SK-N-SH treated with all-trans-retinoic acid at 6 μM for 48 hours (cell line): ENCODE measurements at regions not wholly inside any gene's neighbourhood (a gene's known extent, or its start where the extent isn't known, plus 50 kb on each side); places are given as distances from the start of the nearest gene placed in this dataset.

ENCODE experiments used
- ATAC-seq: fragments of 200-7000 bp; cut with Tn5 transposase; 3 replicates; pipeline ENCODE4 v1.9.1; 2020; ENCODE audit warnings: mild to moderate bottlenecking, moderate library complexity
- BACH2 ChIP-seq: fragments of 250-450 bp; sonication (Bioruptor Pico); IDR thresholded peaks from 2 replicates; pipeline ENCODE4 v1.9.0; 2021; ENCODE audit warnings: mild to moderate bottlenecking, borderline replicate concordance
- CREB5 ChIP-seq: fragments of 250-450 bp; sonication (Bioruptor Pico); IDR thresholded peaks from 2 replicates; pipeline ENCODE4 v1.5.1; 2020; ENCODE audit warnings: low read depth, mild to moderate bottlenecking, moderate library complexity
- CSDC2 ChIP-seq: fragments of 250-450 bp; sonication (Bioruptor Pico); IDR thresholded peaks from 2 replicates; pipeline ENCODE4 v1.5.0; 2020; ENCODE audit warnings: mild to moderate bottlenecking, moderate library complexity
- ESRRG ChIP-seq: fragments of 250-450 bp; sonication (Bioruptor Pico); IDR thresholded peaks from 2 replicates; pipeline ENCODE4 v1.6.1; 2021; ENCODE audit warnings: mild to moderate bottlenecking
- POU6F1 ChIP-seq: fragments of 250-450 bp; sonication (Bioruptor Pico); IDR thresholded peaks from 2 replicates; pipeline ENCODE4 v1.8.0; 2021; ENCODE audit warnings: low read depth, mild to moderate bottlenecking, moderate library complexity, borderline replicate concordance
- PPARA ChIP-seq: fragments of 250-450 bp; sonication (Bioruptor Pico); IDR thresholded peaks from 2 replicates; pipeline ENCODE4 v1.5.0; 2020; ENCODE audit warnings: mild to moderate bottlenecking, borderline replicate concordance
- RARB ChIP-seq: fragments of 250-450 bp; sonication (Bioruptor Pico); IDR thresholded peaks from 2 replicates; pipeline ENCODE4 v1.8.0; 2021; ENCODE audit warnings: mild to moderate bottlenecking, moderate library complexity
- TOX ChIP-seq: fragments of 250-450 bp; sonication (Bioruptor Pico); IDR thresholded peaks from 2 replicates; pipeline ENCODE4 v1.8.0; 2021; ENCODE audit warnings: mild to moderate bottlenecking, moderate library complexity, borderline replicate concordance
- ZC3H10 ChIP-seq: fragments of 250-450 bp; sonication (Bioruptor Pico); IDR thresholded peaks from 2 replicates; pipeline ENCODE4 v1.5.1; 2021; ENCODE audit warnings: mild to moderate bottlenecking, moderate library complexity
- ZFP3 ChIP-seq: fragments of 250-450 bp; sonication (Bioruptor Pico); IDR thresholded peaks from 2 replicates; pipeline ENCODE4 v1.5.0; 2020; ENCODE audit warnings: mild to moderate bottlenecking, moderate library complexity
- ZFP30 ChIP-seq: fragments of 450-650 bp; formaldehyde crosslinking; IDR thresholded peaks from 2 replicates; pipeline ENCODE4 v1.5.0; 2022; ENCODE audit warnings: mild to moderate bottlenecking, moderate library complexity
- ZNF565 ChIP-seq: fragments of 450-650 bp; formaldehyde crosslinking; conservative IDR thresholded peaks from 2 replicates; pipeline ENCODE4 v1.5.0; 2020; ENCODE audit warnings: low read depth, mild to moderate bottlenecking, moderate library complexity
- ZNF70 ChIP-seq: fragments of 450-650 bp; formaldehyde crosslinking; IDR thresholded peaks from 2 replicates; pipeline ENCODE4 v1.5.0; 2020; ENCODE audit warnings: mild to moderate bottlenecking, moderate library complexity
- ZNF8 ChIP-seq: fragments of 450-650 bp; formaldehyde crosslinking; IDR thresholded peaks from 2 replicates; pipeline ENCODE4 v1.5.0; 2020; ENCODE audit warnings: mild to moderate bottlenecking, moderate library complexity
- TF ChIP-seq, protein P1 (sequence below): fragments of 250-450 bp; sonication (Bioruptor Pico); IDR thresholded peaks from 2 replicates; pipeline ENCODE4 v1.5.0; 2020; ENCODE audit warnings: mild to moderate bottlenecking, moderate library complexity
- TF ChIP-seq, protein P2 (sequence below): fragments of 250-450 bp; sonication (Bioruptor Pico); IDR thresholded peaks from 2 replicates; pipeline ENCODE4 v1.5.1; 2021; ENCODE audit warnings: mild to moderate bottlenecking, moderate library complexity
- TF ChIP-seq, protein P3 (sequence below): fragments of 250-450 bp; sonication (Bioruptor Pico); IDR thresholded peaks from 2 replicates; pipeline ENCODE4 v1.8.0; 2020; ENCODE audit warnings: mild to moderate bottlenecking, moderate library complexity, borderline replicate concordance

DNA sequence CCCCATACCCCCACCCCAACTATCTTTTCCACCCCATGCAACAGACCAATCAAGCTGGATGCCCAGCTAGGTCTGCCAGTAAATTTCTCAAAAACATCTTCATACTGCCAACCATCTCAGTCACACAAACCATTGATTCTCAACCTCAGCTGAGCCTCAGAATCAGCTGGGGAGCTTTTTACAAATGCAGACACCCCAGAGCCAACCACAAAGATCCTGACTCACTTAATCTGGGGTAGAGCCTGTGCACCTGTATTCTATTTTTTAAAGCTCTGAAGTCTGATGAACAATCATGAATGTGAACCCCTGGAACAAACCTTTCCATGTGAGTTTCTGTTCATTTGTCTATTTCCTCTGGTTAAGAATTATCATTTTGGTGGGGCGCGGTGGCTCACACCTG lies 66.0 kb downstream of the ZNF281 start (continued):
- TF ChIP-seq, protein P1, sequence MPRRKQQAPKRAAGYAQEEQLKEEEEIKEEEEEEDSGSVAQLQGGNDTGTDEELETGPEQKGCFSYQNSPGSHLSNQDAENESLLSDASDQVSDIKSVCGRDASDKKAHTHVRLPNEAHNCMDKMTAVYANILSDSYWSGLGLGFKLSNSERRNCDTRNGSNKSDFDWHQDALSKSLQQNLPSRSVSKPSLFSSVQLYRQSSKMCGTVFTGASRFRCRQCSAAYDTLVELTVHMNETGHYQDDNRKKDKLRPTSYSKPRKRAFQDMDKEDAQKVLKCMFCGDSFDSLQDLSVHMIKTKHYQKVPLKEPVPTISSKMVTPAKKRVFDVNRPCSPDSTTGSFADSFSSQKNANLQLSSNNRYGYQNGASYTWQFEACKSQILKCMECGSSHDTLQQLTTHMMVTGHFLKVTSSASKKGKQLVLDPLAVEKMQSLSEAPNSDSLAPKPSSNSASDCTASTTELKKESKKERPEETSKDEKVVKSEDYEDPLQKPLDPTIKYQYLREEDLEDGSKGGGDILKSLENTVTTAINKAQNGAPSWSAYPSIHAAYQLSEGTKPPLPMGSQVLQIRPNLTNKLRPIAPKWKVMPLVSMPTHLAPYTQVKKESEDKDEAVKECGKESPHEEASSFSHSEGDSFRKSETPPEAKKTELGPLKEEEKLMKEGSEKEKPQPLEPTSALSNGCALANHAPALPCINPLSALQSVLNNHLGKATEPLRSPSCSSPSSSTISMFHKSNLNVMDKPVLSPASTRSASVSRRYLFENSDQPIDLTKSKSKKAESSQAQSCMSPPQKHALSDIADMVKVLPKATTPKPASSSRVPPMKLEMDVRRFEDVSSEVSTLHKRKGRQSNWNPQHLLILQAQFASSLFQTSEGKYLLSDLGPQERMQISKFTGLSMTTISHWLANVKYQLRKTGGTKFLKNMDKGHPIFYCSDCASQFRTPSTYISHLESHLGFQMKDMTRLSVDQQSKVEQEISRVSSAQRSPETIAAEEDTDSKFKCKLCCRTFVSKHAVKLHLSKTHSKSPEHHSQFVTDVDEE (CRISPR knock-in tag) = no peak
- no peak for TF ChIP-seq ZNF565 (CRISPR knock-in tag)

- no peak for ATAC-seq
- TF ChIP-seq ZNF565 (CRISPR knock-in tag) = no peak
- TF ChIP-seq ZNF8 = no peak
- no peak for TF ChIP-seq ZFP3 (CRISPR knock-in tag)
- TF ChIP-seq CSDC2 (CRISPR knock-in tag) = no peak
- no peak for TF ChIP-seq POU6F1 (CRISPR knock-in tag)
- no peak for TF ChIP-seq RARB (CRISPR knock-in tag)
- TF ChIP-seq ESRRG (CRISPR knock-in tag) = no peak
- TF ChIP-seq, protein P2, sequence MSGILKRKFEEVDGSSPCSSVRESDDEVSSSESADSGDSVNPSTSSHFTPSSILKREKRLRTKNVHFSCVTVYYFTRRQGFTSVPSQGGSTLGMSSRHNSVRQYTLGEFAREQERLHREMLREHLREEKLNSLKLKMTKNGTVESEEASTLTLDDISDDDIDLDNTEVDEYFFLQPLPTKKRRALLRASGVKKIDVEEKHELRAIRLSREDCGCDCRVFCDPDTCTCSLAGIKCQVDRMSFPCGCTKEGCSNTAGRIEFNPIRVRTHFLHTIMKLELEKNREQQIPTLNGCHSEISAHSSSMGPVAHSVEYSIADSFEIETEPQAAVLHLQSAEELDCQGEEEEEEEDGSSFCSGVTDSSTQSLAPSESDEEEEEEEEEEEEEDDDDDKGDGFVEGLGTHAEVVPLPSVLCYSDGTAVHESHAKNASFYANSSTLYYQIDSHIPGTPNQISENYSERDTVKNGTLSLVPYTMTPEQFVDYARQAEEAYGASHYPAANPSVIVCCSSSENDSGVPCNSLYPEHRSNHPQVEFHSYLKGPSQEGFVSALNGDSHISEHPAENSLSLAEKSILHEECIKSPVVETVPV (CRISPR knock-in tag) = no peak
- TF ChIP-seq, protein P1 (CRISPR knock-in tag) = no peak
- TF ChIP-seq ZC3H10 = no peak
- no peak for TF ChIP-seq CREB5 (CRISPR knock-in tag)
Measured at GRCh38 chr1:200342511-200343311, 67.1 kb downstream of the ZNF281 start.

DNA sequence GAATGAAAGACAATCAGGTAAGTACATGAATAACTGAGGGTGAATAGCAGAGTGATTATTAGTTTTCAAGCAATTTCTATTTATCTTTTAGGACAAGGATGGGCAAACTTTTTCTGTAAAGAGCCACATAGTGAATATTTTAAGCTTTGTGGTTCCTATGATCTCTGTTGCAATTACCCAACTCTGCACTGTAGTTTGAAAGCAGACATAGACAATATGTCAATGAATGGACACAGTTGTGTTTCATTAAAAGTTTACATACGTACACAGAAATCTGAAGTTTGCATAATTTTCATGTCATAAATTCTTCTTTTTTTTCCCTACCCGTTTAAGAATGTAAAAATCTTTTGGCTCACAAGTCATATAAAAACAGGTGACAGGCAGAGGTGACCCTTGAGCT lies 71.4 kb downstream of the ZNF281 start:
- ATAC-seq = no peak
- no peak for TF ChIP-seq PPARA (CRISPR knock-in tag)
- no peak for TF ChIP-seq ZFP30 (CRISPR knock-in tag)
- TF ChIP-seq, protein P3, sequence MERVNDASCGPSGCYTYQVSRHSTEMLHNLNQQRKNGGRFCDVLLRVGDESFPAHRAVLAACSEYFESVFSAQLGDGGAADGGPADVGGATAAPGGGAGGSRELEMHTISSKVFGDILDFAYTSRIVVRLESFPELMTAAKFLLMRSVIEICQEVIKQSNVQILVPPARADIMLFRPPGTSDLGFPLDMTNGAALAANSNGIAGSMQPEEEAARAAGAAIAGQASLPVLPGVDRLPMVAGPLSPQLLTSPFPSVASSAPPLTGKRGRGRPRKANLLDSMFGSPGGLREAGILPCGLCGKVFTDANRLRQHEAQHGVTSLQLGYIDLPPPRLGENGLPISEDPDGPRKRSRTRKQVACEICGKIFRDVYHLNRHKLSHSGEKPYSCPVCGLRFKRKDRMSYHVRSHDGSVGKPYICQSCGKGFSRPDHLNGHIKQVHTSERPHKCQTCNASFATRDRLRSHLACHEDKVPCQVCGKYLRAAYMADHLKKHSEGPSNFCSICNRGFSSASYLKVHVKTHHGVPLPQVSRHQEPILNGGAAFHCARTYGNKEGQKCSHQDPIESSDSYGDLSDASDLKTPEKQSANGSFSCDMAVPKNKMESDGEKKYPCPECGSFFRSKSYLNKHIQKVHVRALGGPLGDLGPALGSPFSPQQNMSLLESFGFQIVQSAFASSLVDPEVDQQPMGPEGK (CRISPR knock-in tag) = no peak
- TF ChIP-seq BACH2 = no peak
- TF ChIP-seq ZNF565 (CRISPR knock-in tag) = no peak
- no peak for TF ChIP-seq POU6F1 (CRISPR knock-in tag)
- TF ChIP-seq ZNF70 (CRISPR knock-in tag) = no peak
- no peak for TF ChIP-seq TOX
- TF ChIP-seq ZFP3 (CRISPR knock-in tag) = no peak
- no peak for TF ChIP-seq CREB5 (CRISPR knock-in tag)
- TF ChIP-seq, protein P1 (CRISPR knock-in tag) = no peak
